Mesendoderm (in vitro differentiated cells): ENCODE measurements at regions not wholly inside any gene's neighbourhood (a gene's known extent, or its start where the extent isn't known, plus 50 kb on each side); places are given as distances from the start of the nearest gene placed in this dataset.

Experiments
- DNase-seq: peaks from one replicate; pipeline ENCODE4 v3.0.0; 2013
- H2AK5ac ChIP-seq: 2 replicates; pipeline ENCODE4 v1.6.1; 2013; ENCODE audit warnings: low read length, inconsistent platforms
- H2BK120ac ChIP-seq: 2 replicates; pipeline ENCODE4 v1.6.1; 2013; ENCODE audit warnings: low read depth, mild to moderate bottlenecking, low read length, moderate library complexity, mixed read lengths
- H2BK15ac ChIP-seq: replicated peaks from 2 replicates; pipeline ENCODE4 v1.6.1; 2013; ENCODE audit warnings: low read depth, mild to moderate bottlenecking, moderate library complexity
- H2BK5ac ChIP-seq: 2 replicates; pipeline ENCODE4 v1.6.1; 2013; ENCODE audit warnings: low read length, inconsistent platforms
- H3K18ac ChIP-seq: 2 replicates; pipeline ENCODE4 v1.6.1; 2013; ENCODE audit warnings: mild to moderate bottlenecking, low read length, mixed read lengths
- H3K23ac ChIP-seq: one replicate; pipeline ENCODE4 v1.6.1; 2013; ENCODE audit warnings: low read length
- H3K27ac ChIP-seq: 2 replicates; pipeline ENCODE4 v1.5.1; 2013; ENCODE audit warnings: low read depth, mild to moderate bottlenecking, inconsistent platforms, low read length, moderate library complexity
- H3K27me3 ChIP-seq: 2 replicates; pipeline ENCODE4 v1.6.1; 2013; ENCODE audit warnings: low read length, control low read depth, mild to moderate bottlenecking, inconsistent platforms; ENCODE audit not compliant: insufficient read depth, poor library complexity
- H3K36me3 ChIP-seq: 2 replicates; pipeline ENCODE4 v1.6.1; 2013; ENCODE audit warnings: low read length, inconsistent platforms; ENCODE audit not compliant: control insufficient read depth, insufficient read depth
- H3K4ac ChIP-seq: one replicate; pipeline ENCODE4 v1.6.1; 2013; ENCODE audit warnings: low read depth, mild to moderate bottlenecking, low read length, moderate library complexity
- H3K4me1 ChIP-seq: 2 replicates; pipeline ENCODE4 v1.6.1; 2013; ENCODE audit warnings: low read depth, low read length, inconsistent platforms; ENCODE audit not compliant: control insufficient read depth
- H3K4me2 ChIP-seq: 2 replicates; pipeline ENCODE4 v1.6.1; 2013; ENCODE audit warnings: low read length
- H3K4me3 ChIP-seq: 2 replicates; pipeline ENCODE4 v1.5.1; 2013; ENCODE audit warnings: mild to moderate bottlenecking, low read length
- H3K56ac ChIP-seq: one replicate; pipeline ENCODE4 v1.6.1; 2013; ENCODE audit warnings: low read length
- H3K79me1 ChIP-seq: 2 replicates; pipeline ENCODE4 v1.6.1; 2013; ENCODE audit warnings: low read length, inconsistent platforms
- H3K79me2 ChIP-seq: 2 replicates; pipeline ENCODE4 v1.6.1; 2013; ENCODE audit warnings: mild to moderate bottlenecking, low read length; ENCODE audit not compliant: control insufficient read depth, insufficient read depth
- H3K9ac ChIP-seq: 2 replicates; pipeline ENCODE4 v1.6.1; 2013; ENCODE audit warnings: low read length, inconsistent platforms
- H4K5ac ChIP-seq: one replicate; pipeline ENCODE4 v1.6.1; 2013; ENCODE audit warnings: low read length
- H4K8ac ChIP-seq: one replicate; pipeline ENCODE4 v1.6.1; 2013; ENCODE audit warnings: low read depth, mild to moderate bottlenecking, control low read depth, low read length, moderate library complexity
- WGBS: extraction: QIAGEN DNeasy Blood & Tissue Kit; methylation state at CpG from one replicate; pipeline ENCODE4 v1.1.7; 2013; ENCODE audit warnings: low lambda C conversion rate, missing lambda C conversion rate; ENCODE audit not compliant: insufficient coverage; ENCODE audit errors: extremely low coverage; 5-methylcytosine and 5-hydroxymethylcytosine counted together

DNA sequence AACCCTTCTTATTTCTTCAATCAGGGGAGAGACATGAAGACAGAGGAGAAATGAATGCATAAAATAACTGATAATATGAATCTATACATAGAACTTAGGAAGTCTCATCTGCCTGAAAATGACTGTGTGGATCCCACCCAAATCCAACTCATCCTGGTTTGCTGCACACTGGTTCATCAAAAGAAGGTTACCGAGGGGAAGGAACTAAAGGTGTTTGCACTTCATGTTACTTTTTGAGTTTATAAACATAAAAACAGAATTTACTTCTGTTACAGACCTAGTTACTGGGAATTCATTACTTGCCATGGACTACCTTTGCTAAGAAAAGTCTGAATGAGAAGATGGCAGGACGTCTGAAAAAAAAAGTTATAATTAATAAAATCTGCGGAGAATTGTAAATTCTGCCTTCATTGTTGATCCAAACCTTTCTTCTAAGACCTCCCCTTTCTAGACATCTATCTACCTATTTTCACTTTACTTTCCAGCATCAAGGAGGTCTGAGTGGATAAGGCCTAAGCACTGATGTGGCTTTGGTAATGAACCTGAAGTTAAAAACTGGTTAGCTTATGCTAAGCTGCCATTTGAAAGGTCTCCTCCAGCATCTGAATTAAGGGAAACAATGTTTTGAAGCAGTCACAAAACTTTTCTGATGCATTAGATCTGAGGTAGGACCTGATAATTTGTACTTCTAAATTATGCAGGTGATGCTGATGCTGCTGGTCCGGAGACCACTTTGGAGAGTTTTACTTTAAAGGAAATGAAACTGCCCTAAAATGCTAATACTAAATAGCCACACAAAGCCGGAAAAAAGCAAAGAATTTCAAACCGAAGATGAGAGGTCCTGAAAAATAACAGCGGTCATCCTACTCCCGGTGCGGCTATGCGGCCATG, 84.0 kb downstream of the HFE start:
- no peak for DNase-seq
- H3K79me1 ChIP-seq = no peaks in the 10 kb centered on the region
- no peak overlapping the region for H4K8ac ChIP-seq
- peak overlapping the region; percentile 36 for H3K4me3 ChIP-seq
- peak overlapping the region; percentile 42 for H3K4me2 ChIP-seq
- H2BK5ac ChIP-seq = no peak overlapping the region
- H2BK15ac ChIP-seq = no peak overlapping the region
- H3K56ac ChIP-seq = peak overlapping the region; percentile 59
- H3K4me1 ChIP-seq = no peaks in the 10 kb centered on the region
- no peak overlapping the region for H4K5ac ChIP-seq
- no peak overlapping the region for H3K23ac ChIP-seq
- H3K27me3 ChIP-seq = no peaks in the 10 kb centered on the region
- H3K18ac ChIP-seq = no peak overlapping the region
- H2AK5ac ChIP-seq = no peak overlapping the region
- H3K9ac ChIP-seq = peak overlapping the region; percentile 63
- H3K4ac ChIP-seq = no peak overlapping the region
- H2BK120ac ChIP-seq = no peak overlapping the region
- H3K36me3 ChIP-seq = no peaks in the 10 kb centered on the region
- H3K79me2 ChIP-seq = no peaks in the 10 kb centered on the region
- WGBS = no CpG with 5 or more reads among the region's 10 CpGs
- no peak overlapping the region for H3K27ac ChIP-seq

- H3K27ac ChIP-seq = peak overlapping the region; percentile 78
- H3K23ac ChIP-seq = no peak overlapping the region
- H3K79me1 ChIP-seq = no peaks in the 10 kb centered on the region
- H2BK120ac ChIP-seq = no peak overlapping the region
- H3K56ac ChIP-seq = peak overlapping the region; percentile 91
- DNase-seq = peak; percentile 59
- peak overlapping the region; percentile 51 for H3K4me3 ChIP-seq
- peak overlapping the region; percentile 89 for H3K18ac ChIP-seq
- H3K4me2 ChIP-seq = peak overlapping the region; percentile 92
- H3K27me3 ChIP-seq = no peaks in the 10 kb centered on the region
- no peak overlapping the region for H2BK5ac ChIP-seq
- no peak overlapping the region for H2BK15ac ChIP-seq
- no peaks in the 10 kb centered on the region for H3K4me1 ChIP-seq
- peak overlapping the region; percentile 76 for H4K8ac ChIP-seq
- no peak overlapping the region for H3K4ac ChIP-seq
- no peak overlapping the region for H2AK5ac ChIP-seq
- WGBS = no CpG with 5 or more reads among the region's 10 CpGs
- no peaks in the 10 kb centered on the region for H3K79me2 ChIP-seq
- H4K5ac ChIP-seq = no peak overlapping the region
- no peaks in the 10 kb centered on the region for H3K36me3 ChIP-seq
- peak overlapping the region; percentile 71 for H3K9ac ChIP-seq
Observed at GRCh38 chr6:26172608-26172968, 85.4 kb downstream of the HFE start.

- DNase-seq = no peak
- Histone ChIP-seq H4K5ac (no peak overlapping the region), H3K27me3 (no peaks in the 10 kb centered on the region), H3K36me3 (no peaks in the 10 kb centered on the region), H3K9ac (no peak overlapping the region), H3K79me1 (no peaks in the 10 kb centered on the region), H3K4ac (no peak overlapping the region), H2BK5ac (no peak overlapping the region), H2AK5ac (no peak overlapping the region), H3K27ac (no peak overlapping the region), H3K23ac (no peak overlapping the region), H4K8ac (no peak overlapping the region), H2BK15ac (no peak overlapping the region), H3K56ac (peak overlapping the region; percentile 7), H3K4me1 (no peaks in the 10 kb centered on the region), H2BK120ac (no peak overlapping the region), H3K4me3 (no peak overlapping the region), H3K18ac (no peak overlapping the region), H3K79me2 (no peaks in the 10 kb centered on the region), H3K4me2 (no peak overlapping the region)
- WGBS = no CpG with 5 or more reads among the region's 4 CpGs
Observed at GRCh38 chr6:26173836-26174145, 86.6 kb downstream of the HFE start.

- no peak overlapping the region for H3K9ac ChIP-seq
- H3K4me3 ChIP-seq = no peak overlapping the region
- no peak overlapping the region for H3K18ac ChIP-seq
- no peak overlapping the region for H2BK120ac ChIP-seq
- no peaks in the 10 kb centered on the region for H3K79me2 ChIP-seq
- no peak overlapping the region for H3K27ac ChIP-seq
- no peak overlapping the region for H3K56ac ChIP-seq
- no peak overlapping the region for H3K4me2 ChIP-seq
- no peak overlapping the region for H2BK15ac ChIP-seq
- H3K4ac ChIP-seq = no peak overlapping the region
- no CpG with 5 or more reads among the region's 1 CpG for WGBS
- no peaks in the 10 kb centered on the region for H3K27me3 ChIP-seq
- H4K8ac ChIP-seq = no peak overlapping the region
- H3K23ac ChIP-seq = no peak overlapping the region
- DNase-seq = no peak
- no peak overlapping the region for H2BK5ac ChIP-seq
- H3K36me3 ChIP-seq = no peaks in the 10 kb centered on the region
- no peak overlapping the region for H2AK5ac ChIP-seq
- H4K5ac ChIP-seq = no peak overlapping the region
- no peaks in the 10 kb centered on the region for H3K79me1 ChIP-seq
- H3K4me1 ChIP-seq = no peaks in the 10 kb centered on the region
Observed at GRCh38 chr6:26175033-26175427, 87.8 kb downstream of the HFE start.

DNA sequence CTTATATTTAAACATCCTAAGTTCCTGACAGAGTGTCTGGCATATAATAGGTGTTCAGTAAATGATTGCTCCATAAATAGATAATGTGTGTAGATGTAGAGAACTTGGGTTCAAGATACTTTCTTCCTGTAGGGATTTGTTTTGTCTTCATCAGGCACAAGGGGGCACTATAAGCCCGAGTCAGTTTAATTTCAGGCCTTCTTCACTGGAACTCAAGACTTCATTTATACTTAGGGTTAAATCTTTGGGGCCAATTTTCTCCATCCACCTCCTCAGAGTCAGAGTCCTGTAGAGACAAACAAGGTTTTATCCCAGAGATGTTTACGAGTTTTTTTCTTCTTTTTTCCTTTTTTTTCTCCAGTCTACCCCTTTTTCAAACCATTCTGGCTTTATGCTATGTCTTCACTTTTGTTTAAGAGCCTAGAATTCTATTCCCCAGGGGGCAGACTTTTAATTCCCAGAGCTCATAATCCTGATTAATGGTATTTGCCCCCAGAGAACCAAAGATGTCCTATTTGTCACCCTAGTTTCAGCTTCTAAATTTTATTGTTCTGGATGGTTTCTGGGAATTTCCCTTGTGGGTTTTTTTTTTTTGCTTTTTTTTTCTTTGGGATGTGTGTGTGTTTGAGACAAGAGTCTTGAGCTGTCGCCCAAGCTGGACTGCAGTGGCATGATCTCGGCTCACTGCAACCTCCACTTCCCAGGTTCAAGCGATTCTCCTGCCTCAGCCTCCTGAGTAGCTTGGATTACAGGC, 88.4 kb downstream of the HFE start:
- Histone ChIP-seq H3K4me3 (no peak overlapping the region), H3K27ac (no peak overlapping the region), H3K79me1 (no peaks in the 10 kb centered on the region), H4K5ac (no peak overlapping the region), H2BK5ac (no peak overlapping the region), H3K79me2 (no peaks in the 10 kb centered on the region), H3K56ac (no peak overlapping the region), H3K23ac (no peak overlapping the region), H3K9ac (no peak overlapping the region), H3K4me2 (no peak overlapping the region), H2BK15ac (no peak overlapping the region), H2BK120ac (no peak overlapping the region), H3K18ac (no peak overlapping the region), H3K4me1 (no peaks in the 10 kb centered on the region), H3K27me3 (no peaks in the 10 kb centered on the region), H3K36me3 (no peaks in the 10 kb centered on the region), H3K4ac (no peak overlapping the region), H4K8ac (no peak overlapping the region), H2AK5ac (no peak overlapping the region)
- no CpG with 5 or more reads among the region's 5 CpGs for WGBS
- DNase-seq = peak; percentile 83
